ENCODE measurements at regions not wholly inside any gene's neighbourhood (a gene's known extent, or its start where the extent isn't known, plus 50 kb on each side); places are given as distances from the start of the nearest gene placed in this dataset.

DNA sequence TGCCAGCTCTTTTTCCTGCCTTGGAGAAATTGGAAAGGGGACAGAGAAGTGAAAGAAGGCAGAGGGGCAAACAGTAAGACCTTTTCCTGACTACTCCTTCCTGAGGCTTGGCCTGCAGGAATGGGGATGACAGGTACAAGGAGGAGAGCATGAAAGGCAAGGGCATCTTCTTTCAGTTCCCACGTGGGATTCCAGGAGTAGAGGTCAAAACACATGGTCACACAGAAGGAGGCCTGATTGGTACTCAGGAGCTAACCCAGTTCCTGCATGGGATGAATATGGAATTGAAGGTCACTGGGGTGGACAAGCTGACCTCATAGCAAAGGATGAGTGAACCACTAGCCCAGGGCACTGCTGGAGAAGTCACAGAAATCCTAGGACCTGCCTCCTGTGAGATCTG, 112.5 kb upstream of the ZNF366 start (continued):
- TF ChIP-seq, protein P1, sequence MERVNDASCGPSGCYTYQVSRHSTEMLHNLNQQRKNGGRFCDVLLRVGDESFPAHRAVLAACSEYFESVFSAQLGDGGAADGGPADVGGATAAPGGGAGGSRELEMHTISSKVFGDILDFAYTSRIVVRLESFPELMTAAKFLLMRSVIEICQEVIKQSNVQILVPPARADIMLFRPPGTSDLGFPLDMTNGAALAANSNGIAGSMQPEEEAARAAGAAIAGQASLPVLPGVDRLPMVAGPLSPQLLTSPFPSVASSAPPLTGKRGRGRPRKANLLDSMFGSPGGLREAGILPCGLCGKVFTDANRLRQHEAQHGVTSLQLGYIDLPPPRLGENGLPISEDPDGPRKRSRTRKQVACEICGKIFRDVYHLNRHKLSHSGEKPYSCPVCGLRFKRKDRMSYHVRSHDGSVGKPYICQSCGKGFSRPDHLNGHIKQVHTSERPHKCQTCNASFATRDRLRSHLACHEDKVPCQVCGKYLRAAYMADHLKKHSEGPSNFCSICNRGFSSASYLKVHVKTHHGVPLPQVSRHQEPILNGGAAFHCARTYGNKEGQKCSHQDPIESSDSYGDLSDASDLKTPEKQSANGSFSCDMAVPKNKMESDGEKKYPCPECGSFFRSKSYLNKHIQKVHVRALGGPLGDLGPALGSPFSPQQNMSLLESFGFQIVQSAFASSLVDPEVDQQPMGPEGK (tag by site-specific recombination; IDR thresholded peaks at IDR 0.05) = no peak
- TF ChIP-seq, protein P2, sequence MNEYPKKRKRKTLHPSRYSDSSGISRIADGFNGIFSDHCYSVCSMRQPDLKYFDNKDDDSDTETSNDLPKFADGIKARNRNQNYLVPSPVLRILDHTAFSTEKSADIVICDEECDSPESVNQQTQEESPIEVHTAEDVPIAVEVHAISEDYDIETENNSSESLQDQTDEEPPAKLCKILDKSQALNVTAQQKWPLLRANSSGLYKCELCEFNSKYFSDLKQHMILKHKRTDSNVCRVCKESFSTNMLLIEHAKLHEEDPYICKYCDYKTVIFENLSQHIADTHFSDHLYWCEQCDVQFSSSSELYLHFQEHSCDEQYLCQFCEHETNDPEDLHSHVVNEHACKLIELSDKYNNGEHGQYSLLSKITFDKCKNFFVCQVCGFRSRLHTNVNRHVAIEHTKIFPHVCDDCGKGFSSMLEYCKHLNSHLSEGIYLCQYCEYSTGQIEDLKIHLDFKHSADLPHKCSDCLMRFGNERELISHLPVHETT (tag by site-specific recombination; IDR thresholded peaks at IDR 0.05) = no peak
- no peak for TF ChIP-seq ZNF112 (tag by site-specific recombination; IDR thresholded peaks at IDR 0.05)
- no peak for TF ChIP-seq ZNF223 (tag by site-specific recombination; IDR thresholded peaks at IDR 0.05)
- TF ChIP-seq ZNF792 (tag by site-specific recombination; IDR thresholded peaks at IDR 0.05) = no peak

DNA sequence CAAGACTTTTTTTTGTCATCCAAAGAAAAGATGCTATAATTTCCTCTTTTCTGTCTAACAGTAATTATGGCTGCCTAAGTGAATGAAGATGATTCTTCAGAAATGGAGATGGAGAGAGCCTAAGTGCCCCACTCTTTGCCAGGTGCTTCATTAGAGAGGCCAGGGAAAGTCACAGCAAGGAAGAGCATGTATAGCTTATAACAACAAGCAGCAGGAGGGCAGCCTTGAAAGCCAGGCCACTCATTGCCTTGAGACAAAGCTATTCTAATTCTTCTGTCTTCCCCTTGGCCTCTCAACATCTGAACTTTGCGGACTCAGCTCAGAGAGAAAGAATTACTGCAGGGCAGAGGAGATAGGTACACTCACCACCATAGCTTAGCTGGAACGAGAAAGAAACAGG, 112.0 kb upstream of the ZNF366 start:
- ChIA-PET CTCF (interaction anchor here (0.7 to 1.7 kb wide), 2 partner anchors 8 to 199 kb away, joined by 3 to 5 read pairs; no protein-coding TSS in a partner anchor), POLR2A (no interaction called here)
- H3K4me1 ChIP-seq (ENCODE audit: control insufficient read depth, insufficient read depth, low read length) = no peaks in the 10 kb centered on the region
- no peak overlapping the region for H3K4me3 ChIP-seq (ENCODE audit: low read depth, low read length)
- TF ChIP-seq ZFP3 (tag by site-specific recombination; IDR thresholded peaks at IDR 0.05; ENCODE audit: low read depth) (no peak), ZNF175 (tag by site-specific recombination; IDR thresholded peaks at IDR 0.05) (no peak), SALL2 (tag by site-specific recombination; IDR thresholded peaks at IDR 0.05; ENCODE audit: borderline replicate concordance) (no peak), ZNF19 (tag by site-specific recombination; IDR thresholded peaks at IDR 0.05; ENCODE audit: low read depth) (no peak), KLF9 (tag by site-specific recombination; IDR thresholded peaks at IDR 0.05; ENCODE audit: low read depth) (no peak), ZNF510 (tag by site-specific recombination; IDR thresholded peaks at IDR 0.05; ENCODE audit: insufficient replicate concordance) (no peak), KLF10 (tag by site-specific recombination; IDR thresholded peaks at IDR 0.05) (no peak), ZNF350 (tag by site-specific recombination; IDR thresholded peaks at IDR 0.05) (no peak), HOXC10 (CRISPR knock-in tag; IDR thresholded peaks at IDR 0.05) (no peak)
- no peak overlapping the region for H3K27ac ChIP-seq (ENCODE audit: extremely low read depth, low read depth, low read length)
- no peaks in the 10 kb centered on the region for H3K36me3 ChIP-seq (ENCODE audit: control insufficient read depth in 2 of 2, insufficient read depth in 1 of 2, low read length in 2 of 2)
- no peaks in the 10 kb centered on the region for H3K9me3 ChIP-seq (ENCODE audit: control insufficient read depth, insufficient read depth, low read depth, low read length)

DNA sequence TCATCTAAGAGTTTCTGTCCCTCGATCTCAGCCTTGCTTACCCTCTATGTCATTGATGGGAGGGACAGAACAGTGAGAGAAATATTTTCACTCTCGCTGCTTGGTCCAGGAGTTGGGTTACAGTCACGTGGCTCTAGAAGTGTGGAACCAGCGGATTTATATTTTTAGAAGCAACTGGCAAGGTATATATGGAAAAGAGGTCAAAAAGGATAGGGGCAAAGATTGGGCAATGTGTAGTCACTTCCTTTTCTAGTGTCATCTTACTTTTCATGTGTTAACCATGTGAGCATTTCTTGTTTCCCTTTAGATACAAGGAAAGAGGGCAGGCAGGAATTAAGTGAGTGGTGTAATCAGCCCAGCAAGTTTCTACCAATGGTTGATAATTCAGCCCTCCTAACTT, 111.5 kb upstream of the ZNF366 start:
- H3K27ac ChIP-seq (ENCODE audit: extremely low read depth, low read depth, low read length) = no peak overlapping the region
- H3K4me3 ChIP-seq (ENCODE audit: low read depth, low read length) = no peak overlapping the region
- H3K9me3 ChIP-seq (ENCODE audit: control insufficient read depth, insufficient read depth, low read depth, low read length) = no peaks in the 10 kb centered on the region
- ChIA-PET CTCF (interaction anchor here (1.7 kb wide), 1 partner anchor 8 kb away, joined by 5 read pairs; no protein-coding TSS in a partner anchor), POLR2A (no interaction called here)
- H3K36me3 ChIP-seq (ENCODE audit: control insufficient read depth in 2 of 2, insufficient read depth in 1 of 2, low read length in 2 of 2) = no peaks in the 10 kb centered on the region
- no peak for TF ChIP-seq KLF16 (tag by site-specific recombination; IDR thresholded peaks at IDR 0.05)
- TF ChIP-seq, protein P3, sequence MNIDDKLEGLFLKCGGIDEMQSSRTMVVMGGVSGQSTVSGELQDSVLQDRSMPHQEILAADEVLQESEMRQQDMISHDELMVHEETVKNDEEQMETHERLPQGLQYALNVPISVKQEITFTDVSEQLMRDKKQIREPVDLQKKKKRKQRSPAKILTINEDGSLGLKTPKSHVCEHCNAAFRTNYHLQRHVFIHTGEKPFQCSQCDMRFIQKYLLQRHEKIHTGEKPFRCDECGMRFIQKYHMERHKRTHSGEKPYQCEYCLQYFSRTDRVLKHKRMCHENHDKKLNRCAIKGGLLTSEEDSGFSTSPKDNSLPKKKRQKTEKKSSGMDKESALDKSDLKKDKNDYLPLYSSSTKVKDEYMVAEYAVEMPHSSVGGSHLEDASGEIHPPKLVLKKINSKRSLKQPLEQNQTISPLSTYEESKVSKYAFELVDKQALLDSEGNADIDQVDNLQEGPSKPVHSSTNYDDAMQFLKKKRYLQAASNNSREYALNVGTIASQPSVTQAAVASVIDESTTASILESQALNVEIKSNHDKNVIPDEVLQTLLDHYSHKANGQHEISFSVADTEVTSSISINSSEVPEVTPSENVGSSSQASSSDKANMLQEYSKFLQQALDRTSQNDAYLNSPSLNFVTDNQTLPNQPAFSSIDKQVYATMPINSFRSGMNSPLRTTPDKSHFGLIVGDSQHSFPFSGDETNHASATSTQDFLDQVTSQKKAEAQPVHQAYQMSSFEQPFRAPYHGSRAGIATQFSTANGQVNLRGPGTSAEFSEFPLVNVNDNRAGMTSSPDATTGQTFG (tag by site-specific recombination; IDR thresholded peaks at IDR 0.05; ENCODE audit: borderline replicate concordance) = no peak
- TF ChIP-seq, protein P4, sequence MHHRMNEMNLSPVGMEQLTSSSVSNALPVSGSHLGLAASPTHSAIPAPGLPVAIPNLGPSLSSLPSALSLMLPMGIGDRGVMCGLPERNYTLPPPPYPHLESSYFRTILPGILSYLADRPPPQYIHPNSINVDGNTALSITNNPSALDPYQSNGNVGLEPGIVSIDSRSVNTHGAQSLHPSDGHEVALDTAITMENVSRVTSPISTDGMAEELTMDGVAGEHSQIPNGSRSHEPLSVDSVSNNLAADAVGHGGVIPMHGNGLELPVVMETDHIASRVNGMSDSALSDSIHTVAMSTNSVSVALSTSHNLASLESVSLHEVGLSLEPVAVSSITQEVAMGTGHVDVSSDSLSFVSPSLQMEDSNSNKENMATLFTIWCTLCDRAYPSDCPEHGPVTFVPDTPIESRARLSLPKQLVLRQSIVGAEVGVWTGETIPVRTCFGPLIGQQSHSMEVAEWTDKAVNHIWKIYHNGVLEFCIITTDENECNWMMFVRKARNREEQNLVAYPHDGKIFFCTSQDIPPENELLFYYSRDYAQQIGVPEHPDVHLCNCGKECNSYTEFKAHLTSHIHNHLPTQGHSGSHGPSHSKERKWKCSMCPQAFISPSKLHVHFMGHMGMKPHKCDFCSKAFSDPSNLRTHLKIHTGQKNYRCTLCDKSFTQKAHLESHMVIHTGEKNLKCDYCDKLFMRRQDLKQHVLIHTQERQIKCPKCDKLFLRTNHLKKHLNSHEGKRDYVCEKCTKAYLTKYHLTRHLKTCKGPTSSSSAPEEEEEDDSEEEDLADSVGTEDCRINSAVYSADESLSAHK (tag by site-specific recombination; IDR thresholded peaks at IDR 0.05) = no peak
- H3K4me1 ChIP-seq (ENCODE audit: control insufficient read depth, insufficient read depth, low read length) = no peaks in the 10 kb centered on the region

Measured in HEK293 (cell line).